OCI-LY1 (cell line): ENCODE measurements at regions not wholly inside any gene's neighbourhood (a gene's known extent, or its start where the extent isn't known, plus 50 kb on each side); places are given as distances from the start of the nearest gene placed in this dataset.

Experiments
- H2AFZ ChIP-seq: fragments of 200-600 bp; sonication (generic), shearing (Covaris generic); 2 replicates; pipeline ENCODE4 v1.6.0; 2014; ENCODE audit warnings: antibody characterized with exemption, mild to moderate bottlenecking, low read length
- H3F3A ChIP-seq: fragments of 200-600 bp; sonication (generic), shearing (Covaris generic); 2 replicates; pipeline ENCODE4 v1.6.0; 2014; ENCODE audit warnings: mild to moderate bottlenecking, antibody characterized with exemption, low read length, moderate library complexity; ENCODE audit not compliant: insufficient read depth
- H3K27ac ChIP-seq: fragments of 200-600 bp; sonication (generic); 2 replicates; pipeline ENCODE4 v1.5.1; 2014; ENCODE audit warnings: low read length, mixed run types, mild to moderate bottlenecking, low read depth; ENCODE audit not compliant: poor library complexity, severe bottlenecking
- H3K27me3 ChIP-seq: fragments of 200-600 bp; sonication (generic); 2 replicates; pipeline ENCODE4 v1.6.0; 2014; ENCODE audit warnings: antibody characterized with exemption, mild to moderate bottlenecking, low read length, moderate library complexity; ENCODE audit not compliant: insufficient read depth
- H3K36me3 ChIP-seq: fragments of 200-600 bp; sonication (generic); 2 replicates; pipeline ENCODE4 v1.6.1; 2014; ENCODE audit warnings: mild to moderate bottlenecking, antibody characterized with exemption, low read length, moderate library complexity, mixed read lengths; ENCODE audit not compliant: insufficient read depth
- H3K4me1 ChIP-seq: fragments of 200-600 bp; sonication (generic); 2 replicates; pipeline ENCODE4 v1.5.1; 2014; ENCODE audit warnings: mild to moderate bottlenecking, low read length, moderate library complexity; ENCODE audit not compliant: insufficient read depth, severe bottlenecking
- H3K4me2 ChIP-seq: fragments of 200-600 bp; sonication (generic), shearing (Covaris generic); 2 replicates; pipeline ENCODE4 v1.6.1; 2014; ENCODE audit warnings: low read length
- H3K4me3 ChIP-seq: fragments of 200-600 bp; sonication (generic); 2 replicates; pipeline ENCODE4 v1.5.1; 2014; ENCODE audit warnings: low read length, low read depth, mild to moderate bottlenecking, mixed read lengths; ENCODE audit not compliant: poor library complexity, severe bottlenecking
- H3K79me2 ChIP-seq: fragments of 200-600 bp; shearing (Covaris generic); 2 replicates; pipeline ENCODE4 v1.6.1; 2016; ENCODE audit warnings: mixed run types, low read length, mixed read lengths; ENCODE audit not compliant: insufficient read depth
- H3K9ac ChIP-seq: fragments of 200-600 bp; sonication (generic), shearing (Covaris generic); 2 replicates; pipeline ENCODE4 v1.6.1; 2014; ENCODE audit warnings: mild to moderate bottlenecking, low read length, mixed read lengths
- H3K9me2 ChIP-seq: fragments of 200-600 bp; sonication (generic), shearing (Covaris generic); 2 replicates; pipeline ENCODE4 v1.6.1; 2014; ENCODE audit warnings: low read depth, mild to moderate bottlenecking, low read length, mixed read lengths
- H3K9me3 ChIP-seq: fragments of 200-600 bp; shearing (Covaris generic); 2 replicates; pipeline ENCODE4 v1.6.1; 2014; ENCODE audit warnings: low read length, mixed read lengths
- H4K20me1 ChIP-seq: fragments of 200-600 bp; sonication (generic), shearing (Covaris generic); 2 replicates; pipeline ENCODE4 v1.6.0; 2016; ENCODE audit warnings: mild to moderate bottlenecking, low read length; ENCODE audit not compliant: insufficient read depth
- CTCF ChIP-seq: fragments of 200-600 bp; sonication (generic), shearing (Covaris generic); IDR thresholded peaks from 2 replicates; pipeline ENCODE4 v1.5.1; 2017; ENCODE audit warnings: mild to moderate bottlenecking, antibody characterized with exemption, low read length, moderate library complexity, mixed read lengths
- EZH2 ChIP-seq: fragments of 200-600 bp; sonication (generic), shearing (Covaris generic); IDR thresholded peaks from 2 replicates; pipeline ENCODE4 v1.8.0; 2017; ENCODE audit warnings: borderline replicate concordance, mixed run types, mild to moderate bottlenecking, antibody characterized with exemption, low read length, moderate library complexity, mixed read lengths

- Histone ChIP-seq H2AFZ (no peak overlapping the region), H3K9ac (no peak overlapping the region), H3K4me3 (no peak overlapping the region), H3K27me3 (no peaks in the 10 kb centered on the region), H3K9me3 (no peaks in the 10 kb centered on the region), H3K36me3 (no peaks in the 10 kb centered on the region; the same call in 1 of the 2 replicates), H4K20me1 (no peaks in the 10 kb centered on the region), H3F3A (no peaks in the 10 kb centered on the region), H3K4me1 (no peaks in the 10 kb centered on the region), H3K79me2 (no peaks in the 10 kb centered on the region), H3K9me2 (no peaks in the 10 kb centered on the region), H3K27ac (no peak overlapping the region), H3K4me2 (no peak overlapping the region)
- TF ChIP-seq EZH2 (no peak), CTCF (no peak)
Observed at GRCh38 chr4:4788573-4788972, 70.9 kb upstream of the MSX1 start.

GRCh38 chr4:4787421-4787820 lies 72.0 kb upstream of the MSX1 start:
- Histone ChIP-seq H3K4me1 (no peaks in the 10 kb centered on the region), H3K79me2 (no peaks in the 10 kb centered on the region), H3K36me3 (no peaks in the 10 kb centered on the region; the same call in 1 of the 2 replicates), H3K4me2 (no peak overlapping the region), H3K4me3 (no peak overlapping the region), H2AFZ (no peak overlapping the region), H3F3A (no peaks in the 10 kb centered on the region), H3K9ac (no peak overlapping the region), H3K27ac (no peak overlapping the region), H3K27me3 (no peaks in the 10 kb centered on the region), H3K9me3 (no peaks in the 10 kb centered on the region), H4K20me1 (no peaks in the 10 kb centered on the region), H3K9me2 (no peaks in the 10 kb centered on the region)
- TF ChIP-seq CTCF: no peak
- no peak for TF ChIP-seq EZH2

GRCh38 chr4:4784379-4784778 lies 75.1 kb upstream of the MSX1 start:
- no peak overlapping the region for H3K4me2 ChIP-seq
- no peaks in the 10 kb centered on the region for H3K9me3 ChIP-seq
- no peak for TF ChIP-seq CTCF
- TF ChIP-seq EZH2: no peak
- H3K9ac ChIP-seq: no peak overlapping the region
- H4K20me1 ChIP-seq: no peaks in the 10 kb centered on the region
- H3K4me3 ChIP-seq: no peak overlapping the region
- H3K27ac ChIP-seq: no peak overlapping the region
- H3K36me3 ChIP-seq: no peaks in the 10 kb centered on the region; the same call in 1 of the 2 replicates
- H3K27me3 ChIP-seq: no peaks in the 10 kb centered on the region
- no peaks in the 10 kb centered on the region for H3K4me1 ChIP-seq
- H3K9me2 ChIP-seq: no peaks in the 10 kb centered on the region
- H3F3A ChIP-seq: no peaks in the 10 kb centered on the region
- no peak overlapping the region for H2AFZ ChIP-seq
- H3K79me2 ChIP-seq: no peaks in the 10 kb centered on the region
